Naive thymus-derived CD4-positive, alpha-beta T cell (primary cell): ENCODE measurements at regions not wholly inside any gene's neighbourhood (a gene's known extent, or its start where the extent isn't known, plus 50 kb on each side); places are given as distances from the start of the nearest gene placed in this dataset.

Source experiments
- ATAC-seq: fragments of 150-1000 bp; cut with Tn5 transposase; 2 replicates; pipeline ENCODE4 v1.10.0; 2021; ENCODE audit warnings: mild to moderate bottlenecking, moderate library complexity
- CTCF ChIA-PET: fragments of 350-600 bp; sonication (Branson Sonifier 250); formaldehyde crosslinking; loops from one replicate; lab custom pipeline; 2021; ENCODE audit warnings: antibody characterized with exemption; lab: Charles Lee
- POLR2A ChIA-PET: fragments of 350-600 bp; sonication (Branson Sonifier 250); formaldehyde crosslinking; loops from one replicate; lab custom pipeline; 2021; ENCODE audit warnings: antibody characterized with exemption, inconsistent platforms; lab: Charles Lee
- DNase-seq, 9 donors: peaks; one replicate each; pipeline versions ENCODE4 v3.0.0 to v3.0.0-alpha.2; 2020 to 2022; ENCODE audit warnings: mixed read lengths in 1 of 9
- H3K27ac ChIP-seq: one replicate; pipeline ENCODE4 v1.7.0; 2013; ENCODE audit warnings: mild to moderate bottlenecking, low read depth, low read length, moderate library complexity
- H3K27me3 ChIP-seq, 2 donors: one replicate each; pipeline ENCODE4 v1.7.0; 2013; ENCODE audit warnings: low read length in 2 of 2, mild to moderate bottlenecking in 2 of 2, moderate library complexity in 2 of 2; ENCODE audit not compliant: control insufficient read depth in 2 of 2, insufficient read depth in 2 of 2
- H3K36me3 ChIP-seq, 3 experiments: 1 replicate in 2 of 3; 2 replicates in 1 of 3; pipeline ENCODE4 v1.7.0; 2013; ENCODE audit warnings: low read length in 3 of 3, mild to moderate bottlenecking in 3 of 3, moderate library complexity in 1 of 3; ENCODE audit not compliant: insufficient read depth in 3 of 3, control insufficient read depth in 2 of 3
- H3K4me1 ChIP-seq, 2 donors: one replicate each; pipeline ENCODE4 v1.7.0; 2013; ENCODE audit warnings: low read length in 2 of 2, mild to moderate bottlenecking in 2 of 2, moderate library complexity in 1 of 2; ENCODE audit not compliant: control insufficient read depth in 2 of 2, insufficient read depth in 2 of 2
- H3K4me3 ChIP-seq: 2 replicates; pipeline ENCODE4 v1.7.0; 2013; ENCODE audit warnings: mild to moderate bottlenecking, low read length
- H3K9me3 ChIP-seq, 3 experiments: 1 replicate in 2 of 3; 2 replicates in 1 of 3; pipeline ENCODE4 v1.7.0; 2013; ENCODE audit warnings: low read length in 3 of 3; ENCODE audit not compliant: control insufficient read depth in 2 of 3
- H3K27ac Mint-ChIP-seq, 9 donors: one replicate each; pipeline ENCODE4 v1.8.0; 2020 to 2022; ENCODE audit warnings: mixed read lengths in 9 of 9, mild to moderate bottlenecking in 8 of 9, moderate library complexity in 5 of 9, inconsistent platforms in 2 of 9
- H3K27me3 Mint-ChIP-seq, 5 donors: one replicate each; pipeline ENCODE4 v1.8.0; 2021 to 2022; ENCODE audit warnings: mixed read lengths in 5 of 5, mild to moderate bottlenecking in 1 of 5
- H3K36me3 Mint-ChIP-seq, 5 donors: one replicate each; pipeline ENCODE4 v1.8.0; 2020 to 2022; ENCODE audit warnings: mixed read lengths in 5 of 5, mild to moderate bottlenecking in 3 of 5, inconsistent platforms in 1 of 5
- H3K4me1 Mint-ChIP-seq, 7 donors: one replicate each; pipeline ENCODE4 v1.8.0; 2020 to 2022; ENCODE audit warnings: mixed read lengths in 7 of 7, mild to moderate bottlenecking in 3 of 7, inconsistent platforms in 1 of 7
- H3K4me3 Mint-ChIP-seq, 10 donors: one replicate each; pipeline ENCODE4 v1.8.0; 2020 to 2022; ENCODE audit warnings: mild to moderate bottlenecking in 10 of 10, mixed read lengths in 10 of 10, moderate library complexity in 6 of 10, inconsistent platforms in 2 of 10
- H3K9me3 Mint-ChIP-seq, 11 donors: one replicate each; pipeline ENCODE4 v1.8.0; 2020 to 2022; ENCODE audit warnings: mixed read lengths in 11 of 11, mild to moderate bottlenecking in 4 of 11, inconsistent platforms in 1 of 11, moderate library complexity in 1 of 11
- intact Hi-C, 2 donors: fragments of 100-400 bp; cut with micrococcal nuclease; formaldehyde crosslinking; loops; one replicate each; pipeline ENCODE4 v1.15.1; 2023

- no peak overlapping the region for H3K4me3 ChIP-seq
- no peaks in the 10 kb centered on the region for H3K27me3 ChIP-seq
- H3K27ac ChIP-seq = no peak overlapping the region
- no peak overlapping the region for H3K27ac Mint-ChIP-seq
- H3K4me1 Mint-ChIP-seq = peaks cover 0 to 1% (median 0%) of the 10 kb centered on the region in 7 donors
- no peaks in the 10 kb centered on the region for H3K9me3 ChIP-seq
- no peak for DNase-seq
- ChIA-PET POLR2A (no interaction called here), CTCF (no interaction called here)
- H3K36me3 ChIP-seq = no peaks in the 10 kb centered on the region
- no peak for ATAC-seq
- intact Hi-C loops = no loop called here
- no peaks in the 10 kb centered on the region for H3K4me1 ChIP-seq
- H3K36me3 Mint-ChIP-seq = no peaks in the 10 kb centered on the region
- peaks cover 0 to 21% (median 4%) of the 10 kb centered on the region in 11 donors for H3K9me3 Mint-ChIP-seq
- no peaks in the 10 kb centered on the region for H3K27me3 Mint-ChIP-seq
- H3K4me3 Mint-ChIP-seq = no peak overlapping the region
Observed at GRCh38 chr6:68247782-68248181, 387.3 kb upstream of the ADGRB3 start.

GRCh38 chr6:68240726-68241125 is 394.4 kb upstream of the ADGRB3 start:
- Histone ChIP-seq H3K4me1 (no peaks in the 10 kb centered on the region), H3K4me3 (no peak overlapping the region), H3K36me3 (no peaks in the 10 kb centered on the region), H3K27ac (no peak overlapping the region), H3K9me3 (no peaks in the 10 kb centered on the region), H3K27me3 (no peaks in the 10 kb centered on the region)
- CTCF ChIA-PET = no interaction called here
- DNase-seq (no peak), ATAC-seq (no peak)
- intact Hi-C loops = no loop called here
- no peaks in the 10 kb centered on the region for H3K36me3 Mint-ChIP-seq
- peaks cover 0 to 6% (median 0%) of the 10 kb centered on the region in 11 donors for H3K9me3 Mint-ChIP-seq
- H3K4me3 Mint-ChIP-seq = no peak overlapping the region
- peaks cover 0 to 1% (median 0%) of the 10 kb centered on the region in 7 donors for H3K4me1 Mint-ChIP-seq
- no peak overlapping the region for H3K27ac Mint-ChIP-seq
- POLR2A ChIA-PET = no interaction called here
- H3K27me3 Mint-ChIP-seq = no peaks in the 10 kb centered on the region

GRCh38 chr6:68239034-68239433 is 396.0 kb upstream of the ADGRB3 start:
- no peaks in the 10 kb centered on the region for H3K9me3 ChIP-seq
- no peak overlapping the region for H3K27ac Mint-ChIP-seq
- H3K4me3 Mint-ChIP-seq = no peak overlapping the region
- H3K27ac ChIP-seq = no peak overlapping the region
- peaks cover 0 to 5% (median 0%) of the 10 kb centered on the region in 11 donors for H3K9me3 Mint-ChIP-seq
- no peaks in the 10 kb centered on the region for H3K4me1 Mint-ChIP-seq
- H3K27me3 ChIP-seq = no peaks in the 10 kb centered on the region
- H3K36me3 Mint-ChIP-seq = no peaks in the 10 kb centered on the region
- ChIA-PET CTCF (no interaction called here), POLR2A (interaction anchor here (0.5 kb wide), 1 partner anchor 30 kb away, joined by 3 read pairs; no protein-coding TSS in a partner anchor)
- H3K4me1 ChIP-seq = no peaks in the 10 kb centered on the region
- intact Hi-C loops = no loop called here
- no peaks in the 10 kb centered on the region for H3K36me3 ChIP-seq
- DNase-seq (no peak), ATAC-seq (no peak)
- no peaks in the 10 kb centered on the region for H3K27me3 Mint-ChIP-seq
- H3K4me3 ChIP-seq = no peak overlapping the region

- Histone ChIP-seq H3K27ac (no peak overlapping the region), H3K4me3 (no peak overlapping the region), H3K4me1 (no peaks in the 10 kb centered on the region), H3K36me3 (no peaks in the 10 kb centered on the region), H3K9me3 (no peaks in the 10 kb centered on the region), H3K27me3 (no peaks in the 10 kb centered on the region)
- Mint-ChIP-seq H3K27ac (no peak overlapping the region), H3K36me3 (no peaks in the 10 kb centered on the region), H3K27me3 (no peaks in the 10 kb centered on the region), H3K4me1 (no peaks in the 10 kb centered on the region), H3K9me3 (peaks cover 0 to 5% (median 0%) of the 10 kb centered on the region in 11 donors), H3K4me3 (no peak overlapping the region)
- intact Hi-C loops = no loop called here
- DNase-seq (no peak), ATAC-seq (no peak)
- POLR2A ChIA-PET = no interaction called here
- CTCF ChIA-PET = no interaction called here
Observed at GRCh38 chr6:68238097-68238601, 396.9 kb upstream of the ADGRB3 start.

GRCh38 chr6:68237205-68237604 is 397.9 kb upstream of the ADGRB3 start:
- no peaks in the 10 kb centered on the region for H3K9me3 ChIP-seq

GRCh38 chr6:68235326-68235784 is 399.7 kb upstream of the ADGRB3 start:
- peaks cover 0 to 5% (median 0%) of the 10 kb centered on the region in 11 donors for H3K9me3 Mint-ChIP-seq
- H3K4me1 Mint-ChIP-seq = no peaks in the 10 kb centered on the region
- H3K36me3 Mint-ChIP-seq = no peaks in the 10 kb centered on the region
- no peak overlapping the region for H3K27ac Mint-ChIP-seq
- POLR2A ChIA-PET = no interaction called here
- CTCF ChIA-PET = no interaction called here
- H3K27ac ChIP-seq = no peak overlapping the region
- no peak overlapping the region for H3K4me3 ChIP-seq
- intact Hi-C loops = no loop called here
- no peaks in the 10 kb centered on the region for H3K9me3 ChIP-seq
- ATAC-seq (no peak), DNase-seq (no peak)
- no peak overlapping the region for H3K4me3 Mint-ChIP-seq
- H3K27me3 ChIP-seq = no peaks in the 10 kb centered on the region
- no peaks in the 10 kb centered on the region for H3K27me3 Mint-ChIP-seq
- H3K4me1 ChIP-seq = no peaks in the 10 kb centered on the region
- no peaks in the 10 kb centered on the region for H3K36me3 ChIP-seq

More at GRCh38 chr6:68237205-68237604, 397.9 kb upstream of the ADGRB3 start:
- Mint-ChIP-seq H3K36me3 (no peaks in the 10 kb centered on the region), H3K4me1 (no peaks in the 10 kb centered on the region), H3K4me3 (no peak overlapping the region), H3K9me3 (peaks cover 0 to 5% (median 0%) of the 10 kb centered on the region in 11 donors), H3K27ac (no peak overlapping the region), H3K27me3 (no peaks in the 10 kb centered on the region)
- H3K27ac ChIP-seq = no peak overlapping the region
- DNase-seq (no peak), ATAC-seq (no peak)
- ChIA-PET POLR2A (no interaction called here), CTCF (no interaction called here)
- intact Hi-C loops = no loop called here
- no peaks in the 10 kb centered on the region for H3K36me3 ChIP-seq
- H3K4me1 ChIP-seq = no peaks in the 10 kb centered on the region
- H3K4me3 ChIP-seq = no peak overlapping the region
- no peaks in the 10 kb centered on the region for H3K27me3 ChIP-seq

- ATAC-seq (no peak), DNase-seq (no peak)
- H3K27ac Mint-ChIP-seq = no peak overlapping the region
- intact Hi-C loops = no loop called here
- ChIA-PET POLR2A (no interaction called here), CTCF (no interaction called here)
- H3K4me1 ChIP-seq = no peaks in the 10 kb centered on the region
- H3K36me3 ChIP-seq = no peaks in the 10 kb centered on the region
- H3K27ac ChIP-seq = no peak overlapping the region
- no peaks in the 10 kb centered on the region for H3K27me3 ChIP-seq
- peaks cover 0 to 5% (median 1%) of the 10 kb centered on the region in 11 donors for H3K9me3 Mint-ChIP-seq
- H3K9me3 ChIP-seq = no peaks in the 10 kb centered on the region
- no peak overlapping the region for H3K4me3 Mint-ChIP-seq
- no peaks in the 10 kb centered on the region for H3K27me3 Mint-ChIP-seq
- no peaks in the 10 kb centered on the region for H3K36me3 Mint-ChIP-seq
- H3K4me1 Mint-ChIP-seq = no peaks in the 10 kb centered on the region
- no peak overlapping the region for H3K4me3 ChIP-seq
Observed at GRCh38 chr6:68233623-68234022, 401.5 kb upstream of the ADGRB3 start.
